SJSA1 (cell line): ENCODE measurements at regions not wholly inside any gene's neighbourhood (a gene's known extent, or its start where the extent isn't known, plus 50 kb on each side); places are given as distances from the start of the nearest gene placed in this dataset.

Experiments used
- DNase-seq, 2 experiments: peaks; one replicate each; pipeline ENCODE4 v3.0.0-alpha.2; 2015 to 2020; ENCODE audit warnings: low spot score in 2 of 2, low read depth in 1 of 2
- H3K27ac ChIP-seq: fragments of 250-450 bp; sonication (Bioruptor Pico); 2 replicates; pipeline ENCODE4 v1.5.1; 2020; ENCODE audit warnings: mild to moderate bottlenecking, moderate library complexity
- H3K27me3 ChIP-seq: fragments of 250-450 bp; sonication (Bioruptor Pico); replicated peaks from 2 replicates; pipeline ENCODE4 v1.5.1; 2020; ENCODE audit warnings: mild to moderate bottlenecking, moderate library complexity
- H3K36me3 ChIP-seq: fragments of 250-450 bp; sonication (Bioruptor Pico); 2 replicates; pipeline ENCODE4 v1.5.1; 2020; ENCODE audit warnings: mild to moderate bottlenecking
- H3K4me1 ChIP-seq: fragments of 250-450 bp; sonication (Bioruptor Pico); replicated peaks from 2 replicates; pipeline ENCODE4 v1.6.1; 2021; ENCODE audit warnings: mild to moderate bottlenecking
- H3K4me3 ChIP-seq: fragments of 250-450 bp; sonication (Bioruptor Pico); 2 replicates; pipeline ENCODE4 v1.5.1; 2020; ENCODE audit warnings: mild to moderate bottlenecking
- H3K9me3 ChIP-seq: fragments of 250-450 bp; sonication (Bioruptor Pico); replicated peaks from 2 replicates; pipeline ENCODE4 v1.5.1; 2020; ENCODE audit warnings: mild to moderate bottlenecking

DNA sequence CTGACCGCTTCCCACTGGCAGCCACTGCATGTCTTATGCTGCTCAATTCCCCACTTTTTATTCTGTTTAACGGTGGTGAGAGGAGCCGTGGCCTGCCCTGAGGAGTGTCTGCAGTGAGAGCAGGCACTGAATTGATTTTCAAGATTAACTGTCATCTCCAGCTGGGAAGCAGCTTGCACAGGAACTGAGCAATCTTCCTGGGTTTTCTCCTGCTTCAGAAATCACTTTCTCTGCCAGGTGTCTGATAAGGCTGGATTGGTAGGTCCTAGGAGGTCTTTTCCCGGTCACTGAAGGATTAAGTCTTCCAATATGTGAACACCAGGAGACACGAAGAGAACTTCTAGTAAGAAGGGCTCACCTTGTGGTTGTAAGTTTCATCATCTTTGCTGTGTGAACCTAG, 181.1 kb upstream of the RAD23B start:
- Histone ChIP-seq H3K27ac (no peak overlapping the region), H3K27me3 (no peaks in the 10 kb centered on the region), H3K4me3 (no peak overlapping the region), H3K36me3 (no peaks in the 10 kb centered on the region), H3K4me1 (no peaks in the 10 kb centered on the region), H3K9me3 (no peaks in the 10 kb centered on the region)
- DNase-seq, result no peak

DNA sequence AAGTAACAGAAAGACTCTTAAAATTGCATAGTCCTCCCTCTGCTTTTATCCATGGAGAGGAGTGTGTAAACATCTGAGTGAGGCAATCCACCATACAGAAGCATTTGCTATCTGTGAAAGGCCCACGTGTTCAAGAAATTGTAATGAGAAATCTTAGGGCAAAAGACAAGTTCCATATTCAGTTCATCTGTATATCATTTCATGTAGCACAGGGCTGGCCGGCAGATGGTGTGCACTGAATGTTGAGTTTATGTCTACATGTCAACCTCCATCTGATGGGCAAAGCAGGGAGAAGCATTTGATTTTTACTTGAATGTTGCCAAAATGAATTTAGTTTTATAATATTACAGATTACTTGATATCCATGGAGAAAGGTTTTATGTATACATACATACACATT, 179.5 kb upstream of the RAD23B start:
- H3K4me1 ChIP-seq, result no peaks in the 10 kb centered on the region
- H3K36me3 ChIP-seq, result no peaks in the 10 kb centered on the region
- DNase-seq, result no peak
- no peak overlapping the region for H3K27ac ChIP-seq
- no peaks in the 10 kb centered on the region for H3K27me3 ChIP-seq
- H3K4me3 ChIP-seq, result no peak overlapping the region
- no peaks in the 10 kb centered on the region for H3K9me3 ChIP-seq

DNA sequence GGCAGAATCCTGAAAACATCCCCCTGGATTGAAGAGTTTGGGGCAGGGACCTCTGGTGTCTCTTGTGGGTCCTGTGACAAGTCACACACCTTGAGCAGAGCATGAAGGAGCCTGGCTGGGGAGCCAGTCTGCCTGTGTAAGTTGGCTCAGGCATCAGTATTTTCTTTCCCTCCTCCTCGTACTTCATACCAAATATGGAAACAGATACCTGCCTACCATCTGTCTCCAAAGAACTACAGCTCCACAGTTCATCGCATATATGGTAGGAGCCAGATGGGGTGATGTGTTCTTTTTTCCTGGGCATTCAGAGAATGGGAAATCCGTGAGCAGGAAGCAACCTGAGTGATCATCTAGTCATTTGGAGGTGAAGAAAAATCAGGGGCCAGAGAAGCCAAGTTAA, 177.3 kb upstream of the RAD23B start:
- Histone ChIP-seq H3K4me3 (no peak overlapping the region), H3K4me1 (no peaks in the 10 kb centered on the region), H3K27me3 (no peaks in the 10 kb centered on the region), H3K36me3 (no peaks in the 10 kb centered on the region), H3K9me3 (no peaks in the 10 kb centered on the region), H3K27ac (no peak overlapping the region)
- no peak for DNase-seq

DNA sequence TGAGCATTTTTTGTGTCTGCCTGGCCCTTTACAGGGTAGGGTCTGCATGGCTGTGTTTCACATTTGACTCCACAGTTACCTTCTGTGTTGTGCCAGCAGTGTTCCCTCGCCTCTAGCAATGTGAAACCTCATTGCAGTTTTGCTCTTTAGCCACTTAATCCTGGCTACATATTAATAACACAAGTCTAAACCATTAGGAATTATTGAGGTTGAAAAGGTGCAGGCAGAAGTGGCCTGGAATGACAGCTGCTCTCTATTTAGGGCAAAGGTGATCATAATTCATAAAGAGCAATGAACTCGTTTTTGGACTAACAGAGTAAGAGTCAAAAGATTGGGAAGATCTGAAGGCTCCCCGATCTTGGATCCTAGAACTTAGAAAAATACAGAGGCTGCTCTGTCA, 176.7 kb upstream of the RAD23B start:
- Histone ChIP-seq H3K9me3 (no peaks in the 10 kb centered on the region), H3K27ac (no peak overlapping the region), H3K4me3 (no peak overlapping the region)

DNA sequence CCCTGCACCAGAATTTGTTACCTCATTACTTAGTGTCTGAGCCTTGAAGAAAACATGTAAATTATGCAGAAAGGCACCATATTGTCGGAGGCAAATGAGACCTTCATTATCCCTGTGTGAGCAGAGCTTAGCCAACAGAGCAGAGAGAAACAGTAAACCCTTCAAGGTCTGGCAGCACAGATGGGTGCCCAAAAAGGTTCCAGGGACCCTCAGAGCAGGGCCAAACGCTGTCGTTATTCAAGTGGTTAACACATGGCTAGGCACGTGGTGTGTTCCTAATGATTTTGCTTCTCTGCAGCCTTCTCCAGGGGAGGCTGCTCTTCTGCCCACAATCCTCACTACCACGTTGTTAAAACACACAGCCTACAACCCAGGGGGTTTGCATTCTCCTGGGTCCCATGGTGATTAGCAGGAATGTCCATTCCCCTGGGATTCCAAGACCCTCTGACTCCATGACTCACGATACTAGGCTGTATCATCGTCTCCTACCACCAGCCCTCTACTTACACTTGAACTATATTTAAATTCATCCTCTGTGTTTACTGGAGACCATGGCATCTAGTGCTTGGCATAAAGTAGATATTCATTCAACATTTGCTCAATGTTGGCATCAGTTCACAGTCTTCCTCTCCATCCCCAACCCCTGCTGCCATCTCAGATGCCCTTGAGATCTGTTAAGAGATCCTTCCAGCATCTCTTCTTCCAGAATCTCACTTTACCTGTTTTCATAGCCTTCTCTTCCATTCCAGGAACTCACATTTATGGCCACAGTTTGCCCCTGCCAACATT, 174.5 kb upstream of the RAD23B start:
- Histone ChIP-seq H3K27me3 (no peaks in the 10 kb centered on the region), H3K4me1 (no peaks in the 10 kb centered on the region), H3K9me3 (no peaks in the 10 kb centered on the region), H3K27ac (no peak overlapping the region), H3K4me3 (no peak overlapping the region), H3K36me3 (no peaks in the 10 kb centered on the region)
- DNase-seq, result no peak

More for the DNA sequence above, 176.7 kb upstream of the RAD23B start:
- no peaks in the 10 kb centered on the region for H3K36me3 ChIP-seq
- no peaks in the 10 kb centered on the region for H3K27me3 ChIP-seq
- DNase-seq, result no peak
- H3K4me1 ChIP-seq, result no peaks in the 10 kb centered on the region

DNA sequence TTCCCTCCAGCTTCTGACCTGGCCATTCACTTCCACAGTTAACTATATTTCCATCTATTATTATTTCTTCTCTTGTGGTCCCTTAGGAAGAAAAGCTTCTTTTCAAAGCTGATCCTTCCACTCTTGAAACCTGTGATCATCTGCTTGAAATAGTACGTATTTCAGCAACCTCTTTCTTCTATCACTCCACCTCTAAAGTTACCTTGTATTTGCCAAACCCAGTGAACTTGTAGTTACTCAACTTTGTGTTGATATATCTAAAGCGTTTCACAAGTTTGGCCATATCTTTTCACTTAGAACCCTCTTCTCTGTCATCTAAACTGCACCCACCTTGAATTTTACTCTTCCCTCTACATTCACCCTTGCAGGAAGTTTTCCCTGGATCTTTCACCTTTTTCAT, 173.8 kb upstream of the RAD23B start:
- H3K27me3 ChIP-seq, result no peaks in the 10 kb centered on the region
- no peak for DNase-seq
- H3K4me1 ChIP-seq, result no peaks in the 10 kb centered on the region
- no peak overlapping the region for H3K27ac ChIP-seq
- H3K36me3 ChIP-seq, result no peaks in the 10 kb centered on the region
- H3K9me3 ChIP-seq, result no peaks in the 10 kb centered on the region
- H3K4me3 ChIP-seq, result no peak overlapping the region

DNA sequence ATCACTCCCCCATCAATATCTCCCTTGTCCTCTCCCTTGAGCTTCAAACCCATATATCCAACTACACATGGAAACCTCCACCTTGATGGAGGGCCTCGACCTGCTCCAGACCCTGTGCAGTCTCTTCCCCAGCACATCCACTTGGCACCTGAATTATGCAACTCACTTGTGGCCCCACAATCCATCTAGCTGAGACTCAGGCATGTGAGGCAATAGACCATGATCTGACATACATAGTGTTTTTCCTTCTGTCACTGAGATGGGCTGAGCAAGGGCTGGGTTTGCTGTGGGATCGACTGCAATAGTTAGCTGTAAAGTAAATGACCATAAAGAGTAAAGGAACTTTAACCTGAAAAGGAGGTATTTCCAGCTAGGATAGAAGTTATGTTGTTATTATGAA, 172.9 kb upstream of the RAD23B start:
- Histone ChIP-seq H3K4me3 (no peak overlapping the region), H3K36me3 (no peaks in the 10 kb centered on the region), H3K27me3 (no peaks in the 10 kb centered on the region), H3K27ac (no peak overlapping the region), H3K9me3 (no peaks in the 10 kb centered on the region), H3K4me1 (no peaks in the 10 kb centered on the region)
- DNase-seq, result no peak

DNA sequence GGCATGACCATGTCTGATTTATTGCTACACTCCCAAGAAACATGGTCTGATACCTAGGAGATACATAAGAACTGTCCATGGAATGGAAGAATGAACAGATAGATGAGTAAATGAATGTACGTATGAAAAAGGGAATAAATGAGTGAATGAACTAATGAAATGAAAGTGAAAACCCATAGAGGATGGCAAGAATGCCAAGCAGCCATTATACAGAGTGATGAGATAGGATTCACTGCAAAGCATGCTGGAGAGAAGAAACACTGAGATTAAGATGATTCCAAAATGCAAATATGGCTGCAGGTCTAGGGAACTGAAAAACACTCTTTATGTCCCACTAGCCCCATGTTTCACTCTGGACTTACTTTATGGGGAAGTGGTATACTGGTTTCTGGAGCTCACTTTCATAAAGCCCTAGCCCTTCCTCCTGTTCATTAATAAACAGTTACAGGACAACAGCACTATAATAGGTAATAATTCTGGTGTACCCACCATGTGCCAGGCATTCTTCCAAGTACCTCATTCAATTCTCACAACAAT, 170.3 kb upstream of the RAD23B start:
- no peak overlapping the region for H3K27ac ChIP-seq
- DNase-seq, result no peak

DNA sequence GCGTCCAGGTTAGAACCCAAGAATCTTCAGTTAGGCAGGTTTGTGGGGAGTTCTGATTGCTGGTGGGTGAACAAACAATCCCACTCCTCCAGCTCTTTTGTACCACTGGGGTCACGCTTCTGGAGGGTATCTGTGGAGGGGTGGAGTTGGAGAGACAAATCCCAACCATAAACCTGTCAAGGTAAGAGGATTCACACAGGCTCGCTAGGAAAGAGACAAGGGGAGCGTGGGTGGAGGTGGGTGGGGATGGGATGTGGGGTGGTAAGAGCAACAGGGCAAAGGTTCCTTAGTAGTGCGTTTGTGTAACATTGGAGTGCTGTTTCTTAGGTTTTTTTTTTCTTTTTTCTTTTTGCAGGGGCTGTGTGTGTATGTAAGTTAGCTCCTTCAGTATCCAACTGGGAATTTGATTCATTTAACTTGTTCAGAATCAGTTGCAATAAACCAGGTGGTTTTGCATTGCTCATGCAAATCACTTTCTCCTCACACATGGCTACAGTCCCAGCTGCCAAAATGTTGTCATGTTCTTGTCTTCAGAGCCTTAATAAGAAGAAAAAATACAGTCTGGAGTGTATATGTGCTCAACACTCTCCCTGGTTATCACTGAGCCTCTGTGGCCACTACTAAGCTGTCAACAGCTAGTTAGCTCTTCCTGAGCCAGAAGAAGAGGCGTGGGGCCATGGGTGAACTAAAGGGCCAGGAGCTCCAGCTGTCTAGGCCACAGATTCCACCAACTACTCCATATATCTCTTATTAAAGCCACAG, 164.0 kb upstream of the RAD23B start:
- no peaks in the 10 kb centered on the region for H3K27me3 ChIP-seq
- no peaks in the 10 kb centered on the region for H3K36me3 ChIP-seq
- no peak overlapping the region for H3K27ac ChIP-seq
- no peaks in the 10 kb centered on the region for H3K9me3 ChIP-seq
- no peak overlapping the region for H3K4me3 ChIP-seq
- no peak for DNase-seq
- no peaks in the 10 kb centered on the region for H3K4me1 ChIP-seq

More for the DNA sequence above, 170.3 kb upstream of the RAD23B start:
- Histone ChIP-seq H3K4me1 (no peaks in the 10 kb centered on the region), H3K9me3 (no peaks in the 10 kb centered on the region), H3K4me3 (no peak overlapping the region), H3K36me3 (no peaks in the 10 kb centered on the region), H3K27me3 (no peaks in the 10 kb centered on the region)

DNA sequence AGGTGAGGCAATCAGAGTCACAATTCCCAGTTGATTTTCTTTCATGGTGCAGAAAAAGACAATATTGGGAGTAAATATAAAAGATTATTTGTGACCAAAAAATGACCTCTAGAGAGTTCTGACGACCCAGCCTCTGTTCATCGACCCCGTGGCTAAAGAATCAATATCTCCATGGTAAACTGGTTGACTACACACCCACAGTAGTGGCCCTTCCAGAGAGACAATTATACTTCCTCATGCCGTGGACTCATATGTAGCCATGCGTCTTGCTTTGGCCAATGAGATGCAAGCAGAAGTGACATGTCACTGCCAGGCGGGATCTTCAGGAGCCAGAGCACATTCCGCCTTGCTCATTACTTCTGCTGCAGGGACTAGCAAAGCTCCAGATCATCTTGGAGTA, 163.3 kb upstream of the RAD23B start:
- Histone ChIP-seq H3K4me3 (no peak overlapping the region), H3K4me1 (no peaks in the 10 kb centered on the region), H3K27me3 (no peaks in the 10 kb centered on the region), H3K36me3 (no peaks in the 10 kb centered on the region), H3K27ac (no peak overlapping the region), H3K9me3 (no peaks in the 10 kb centered on the region)
- no peak for DNase-seq

DNA sequence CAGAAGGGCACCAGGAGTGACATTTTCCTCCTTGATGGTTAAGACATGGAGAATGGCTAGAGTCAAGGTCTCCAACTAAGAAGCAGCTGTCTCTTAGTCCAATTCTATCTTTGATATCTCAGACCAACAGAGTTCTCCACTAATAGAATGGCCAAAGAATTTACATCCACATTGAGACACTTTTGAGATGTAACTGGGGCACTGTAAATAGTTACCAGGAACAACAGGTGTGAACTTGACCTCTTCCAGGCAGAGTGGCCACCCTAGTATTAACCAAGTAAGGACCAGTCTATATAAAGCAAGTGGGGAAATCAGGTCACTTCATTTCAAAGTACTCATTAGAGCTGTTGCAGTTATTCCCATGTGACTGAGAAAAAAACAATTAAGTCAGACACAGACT, 159.7 kb upstream of the RAD23B start:
- Histone ChIP-seq H3K36me3 (no peaks in the 10 kb centered on the region), H3K27me3 (no peaks in the 10 kb centered on the region), H3K4me1 (no peaks in the 10 kb centered on the region), H3K27ac (no peak overlapping the region), H3K4me3 (no peak overlapping the region), H3K9me3 (no peaks in the 10 kb centered on the region)
- no peak for DNase-seq

DNA sequence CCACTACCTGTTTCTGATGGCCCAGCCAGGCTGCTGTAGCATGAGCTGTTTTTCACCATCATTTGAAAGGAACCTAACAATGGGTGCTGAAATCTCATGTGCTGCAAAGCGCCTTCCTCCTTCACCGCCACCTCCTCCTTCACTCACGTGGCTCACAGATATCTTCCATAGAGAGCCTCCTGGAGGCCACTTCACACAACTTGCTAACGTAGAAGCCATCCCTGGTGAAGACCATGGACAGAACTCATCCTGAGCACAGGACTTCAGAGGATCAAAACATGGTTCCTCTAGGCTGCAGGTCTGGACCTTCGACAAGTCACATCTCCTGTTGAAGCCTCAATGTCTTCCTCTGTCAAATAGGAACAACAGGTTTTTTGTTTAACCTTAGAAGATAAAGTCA, 155.5 kb upstream of the RAD23B start:
- Histone ChIP-seq H3K4me3 (no peak overlapping the region), H3K9me3 (no peaks in the 10 kb centered on the region), H3K27ac (no peak overlapping the region), H3K4me1 (no peaks in the 10 kb centered on the region), H3K36me3 (no peaks in the 10 kb centered on the region), H3K27me3 (no peaks in the 10 kb centered on the region)
- DNase-seq, result no peak

DNA sequence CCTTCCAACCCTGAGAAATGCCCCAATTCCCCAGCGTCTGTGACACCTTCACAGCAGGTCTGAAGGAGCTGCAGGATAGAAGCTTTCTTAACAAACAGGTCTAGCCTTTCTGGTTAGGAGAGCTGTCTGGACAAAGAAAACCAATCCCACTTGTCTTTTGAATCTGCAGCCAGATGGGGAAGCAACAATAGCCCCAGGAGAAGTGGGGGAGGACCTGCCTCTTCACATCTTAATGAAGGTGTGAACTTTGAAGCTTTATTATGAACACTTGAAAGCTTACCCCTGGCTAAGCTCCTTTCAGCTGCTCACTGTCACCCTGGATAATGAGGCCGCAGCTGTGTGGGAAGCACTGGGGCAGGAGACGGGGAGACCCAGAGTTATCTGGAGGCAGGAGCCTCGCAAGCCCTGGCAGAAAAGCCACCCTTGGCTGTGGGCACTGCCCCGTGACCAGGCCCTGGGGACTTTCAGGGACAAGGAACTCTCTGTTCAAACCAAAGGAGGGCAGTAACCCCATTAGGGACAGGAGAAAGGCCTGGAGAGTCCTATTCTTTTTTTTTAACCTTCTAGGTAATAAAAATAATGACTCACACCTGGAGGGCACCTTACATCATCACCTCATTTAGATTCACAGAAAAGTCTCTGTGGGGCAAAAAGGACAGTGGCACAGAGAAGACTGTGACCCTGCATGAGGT, 151.8 kb upstream of the RAD23B start:
- H3K4me1 ChIP-seq, result no peaks in the 10 kb centered on the region
- H3K4me3 ChIP-seq, result no peak overlapping the region
- H3K9me3 ChIP-seq, result no peaks in the 10 kb centered on the region
- no peaks in the 10 kb centered on the region for H3K27me3 ChIP-seq
- no peaks in the 10 kb centered on the region for H3K36me3 ChIP-seq
- no peak overlapping the region for H3K27ac ChIP-seq
- no peak for DNase-seq

DNA sequence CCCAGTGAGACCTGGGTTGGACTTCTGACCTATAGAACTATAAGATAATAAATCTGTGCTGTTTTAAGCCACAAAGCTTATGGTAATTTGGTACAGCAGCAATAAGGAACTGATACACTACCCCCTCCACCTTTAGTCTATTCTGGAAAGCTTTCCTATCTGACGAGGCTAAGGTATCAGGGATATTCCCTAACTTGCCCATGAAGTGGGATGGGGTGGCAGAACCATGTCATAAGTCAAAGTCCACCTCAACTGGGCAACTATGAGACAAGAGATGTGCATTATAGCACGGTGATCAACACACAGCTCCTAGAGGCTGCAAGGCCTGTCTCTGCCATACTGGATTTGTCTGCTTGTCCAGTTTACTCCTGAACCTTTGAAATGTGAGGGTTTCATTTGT, 146.8 kb upstream of the RAD23B start:
- Histone ChIP-seq H3K4me1 (no peaks in the 10 kb centered on the region), H3K4me3 (no peak overlapping the region), H3K9me3 (no peaks in the 10 kb centered on the region), H3K27me3 (no peaks in the 10 kb centered on the region), H3K36me3 (no peaks in the 10 kb centered on the region), H3K27ac (no peak overlapping the region)
- DNase-seq, result no peak
